Hepatocyte (in vitro differentiated cells): ENCODE measurements at regions not wholly inside any gene's neighbourhood (a gene's known extent, or its start where the extent isn't known, plus 50 kb on each side); places are given as distances from the start of the nearest gene placed in this dataset.

Experiments used
- DNase-seq: peaks from one replicate; pipeline ENCODE4 v3.0.0-alpha.2; 2016; ENCODE audit warnings: low spot score
- H2AFZ ChIP-seq: fragments of 200-600 bp; sonication (generic); 2 replicates; pipeline ENCODE4 v1.6.0; 2016; ENCODE audit warnings: antibody characterized with exemption, mild to moderate bottlenecking
- H3K27ac ChIP-seq: fragments of 200-600 bp; sonication (generic); 2 replicates; pipeline ENCODE4 v1.5.1; 2016; ENCODE audit warnings: mild to moderate bottlenecking
- H3K27me3 ChIP-seq: fragments of 200-600 bp; sonication (generic); 2 replicates; pipeline ENCODE4 v1.6.1; 2016
- H3K36me3 ChIP-seq: fragments of 200-600 bp; sonication (generic); replicated peaks from 2 replicates; pipeline ENCODE4 v1.5.1; 2016; ENCODE audit warnings: low read depth; ENCODE audit not compliant: insufficient read depth
- H3K4me1 ChIP-seq: fragments of 200-600 bp; sonication (generic); 2 replicates; pipeline ENCODE4 v1.5.1; 2016; ENCODE audit warnings: mild to moderate bottlenecking, moderate library complexity; ENCODE audit not compliant: insufficient read depth
- H3K4me2 ChIP-seq: fragments of 200-600 bp; sonication (generic); 2 replicates; pipeline ENCODE4 v1.6.0; 2016
- H3K4me3 ChIP-seq: fragments of 200-600 bp; sonication (generic); 2 replicates; pipeline ENCODE4 v1.5.1; 2016; ENCODE audit warnings: mild to moderate bottlenecking
- H3K79me2 ChIP-seq: fragments of 200-600 bp; sonication (generic); 2 replicates; pipeline ENCODE4 v1.6.0; 2017; ENCODE audit warnings: mild to moderate bottlenecking
- H3K9me2 ChIP-seq: fragments of 200-600 bp; sonication (generic); replicated peaks from 2 replicates; pipeline ENCODE4 v1.6.0; 2017; ENCODE audit warnings: mild to moderate bottlenecking; ENCODE audit not compliant: insufficient read depth
- H3K9me3 ChIP-seq: fragments of 200-600 bp; sonication (generic); 2 replicates; pipeline ENCODE4 v1.5.1; 2016; ENCODE audit warnings: low read depth, mild to moderate bottlenecking
- H4K20me1 ChIP-seq: fragments of 200-600 bp; sonication (generic); 2 replicates; pipeline ENCODE4 v1.6.0; 2016; ENCODE audit warnings: mild to moderate bottlenecking; ENCODE audit not compliant: insufficient read depth, poor library complexity, severe bottlenecking
- EZH2 ChIP-seq: fragments of 200-600 bp; sonication (generic); IDR thresholded peaks from 2 replicates; pipeline ENCODE4 v1.6.1; 2016; ENCODE audit warnings: antibody characterized with exemption, mild to moderate bottlenecking, borderline replicate concordance
- EZH2phosphoT487 ChIP-seq: fragments of 200-600 bp; sonication (generic); IDR thresholded peaks from one replicate; pipeline ENCODE4 v1.6.1; 2018; ENCODE audit warnings: antibody characterized with exemption, mild to moderate bottlenecking, low read depth, moderate library complexity; ENCODE audit not compliant: unreplicated experiment, severe bottlenecking
- whole genome bisulfite sequencing: methylation state at CpG from one replicate; pipeline ENCODE4 v1.1.6; 2016; ENCODE audit warnings: low lambda C conversion rate; ENCODE audit errors: missing lambda C conversion rate; 5-methylcytosine and 5-hydroxymethylcytosine counted together
- TF ChIP-seq, protein P1 (sequence below): fragments of 200-600 bp; sonication (generic); IDR thresholded peaks from 2 replicates; pipeline ENCODE4 v1.5.1; 2016; ENCODE audit warnings: antibody characterized with exemption, mild to moderate bottlenecking; ENCODE audit not compliant: poor library complexity

DNA sequence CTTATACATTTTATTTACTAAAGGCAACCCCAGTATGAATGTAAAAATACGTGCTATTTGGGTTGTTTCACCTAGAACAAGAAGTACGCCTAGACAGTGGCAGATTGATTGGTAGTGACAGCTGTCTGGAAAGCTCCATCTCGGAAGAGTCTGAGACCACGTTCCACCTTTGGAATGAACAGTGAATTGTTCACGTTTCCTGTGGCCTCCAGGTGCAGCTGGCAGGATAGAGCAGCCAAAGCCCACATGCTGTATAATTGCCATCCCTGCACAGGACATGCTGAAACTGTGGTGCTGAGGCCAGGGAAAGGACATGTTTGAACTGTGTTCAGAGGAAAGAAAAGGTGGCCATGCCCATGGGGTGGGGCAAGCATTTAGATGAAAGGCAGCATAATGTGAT is 218.7 kb upstream of the MTNR1B start:
- DNase-seq: no peak
- Histone ChIP-seq H3K27me3 (no peaks in the 10 kb centered on the region), H3K4me1 (no peaks in the 10 kb centered on the region), H3K4me3 (no peak overlapping the region), H2AFZ (no peak overlapping the region), H3K79me2 (no peaks in the 10 kb centered on the region), H4K20me1 (no peaks in the 10 kb centered on the region), H3K36me3 (no peaks in the 10 kb centered on the region), H3K4me2 (no peak overlapping the region), H3K9me3 (no peaks in the 10 kb centered on the region), H3K9me2 (no peaks in the 10 kb centered on the region), H3K27ac (no peak overlapping the region)
- 89% methylated on average over 5 of the region's 5 CpGs for WGBS
- no peak for TF ChIP-seq EZH2
- TF ChIP-seq, protein P1, sequence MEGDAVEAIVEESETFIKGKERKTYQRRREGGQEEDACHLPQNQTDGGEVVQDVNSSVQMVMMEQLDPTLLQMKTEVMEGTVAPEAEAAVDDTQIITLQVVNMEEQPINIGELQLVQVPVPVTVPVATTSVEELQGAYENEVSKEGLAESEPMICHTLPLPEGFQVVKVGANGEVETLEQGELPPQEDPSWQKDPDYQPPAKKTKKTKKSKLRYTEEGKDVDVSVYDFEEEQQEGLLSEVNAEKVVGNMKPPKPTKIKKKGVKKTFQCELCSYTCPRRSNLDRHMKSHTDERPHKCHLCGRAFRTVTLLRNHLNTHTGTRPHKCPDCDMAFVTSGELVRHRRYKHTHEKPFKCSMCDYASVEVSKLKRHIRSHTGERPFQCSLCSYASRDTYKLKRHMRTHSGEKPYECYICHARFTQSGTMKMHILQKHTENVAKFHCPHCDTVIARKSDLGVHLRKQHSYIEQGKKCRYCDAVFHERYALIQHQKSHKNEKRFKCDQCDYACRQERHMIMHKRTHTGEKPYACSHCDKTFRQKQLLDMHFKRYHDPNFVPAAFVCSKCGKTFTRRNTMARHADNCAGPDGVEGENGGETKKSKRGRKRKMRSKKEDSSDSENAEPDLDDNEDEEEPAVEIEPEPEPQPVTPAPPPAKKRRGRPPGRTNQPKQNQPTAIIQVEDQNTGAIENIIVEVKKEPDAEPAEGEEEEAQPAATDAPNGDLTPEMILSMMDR: no peak
- no peak for TF ChIP-seq EZH2phosphoT487

GRCh38 chr11:92751594-92751993 is 217.9 kb upstream of the MTNR1B start:
- TF ChIP-seq EZH2: no peak
- TF ChIP-seq, protein P1: no peak
- TF ChIP-seq EZH2phosphoT487: no peak
- no peak for DNase-seq
- Histone ChIP-seq H3K36me3 (no peaks in the 10 kb centered on the region), H3K4me3 (no peak overlapping the region), H3K4me1 (no peaks in the 10 kb centered on the region), H4K20me1 (no peaks in the 10 kb centered on the region), H3K9me3 (no peaks in the 10 kb centered on the region), H3K79me2 (no peaks in the 10 kb centered on the region), H3K9me2 (no peaks in the 10 kb centered on the region), H3K4me2 (no peak overlapping the region), H3K27ac (no peak overlapping the region), H2AFZ (no peak overlapping the region), H3K27me3 (no peaks in the 10 kb centered on the region)
- WGBS: 71% methylated on average over 11 of the region's 11 CpGs

DNA sequence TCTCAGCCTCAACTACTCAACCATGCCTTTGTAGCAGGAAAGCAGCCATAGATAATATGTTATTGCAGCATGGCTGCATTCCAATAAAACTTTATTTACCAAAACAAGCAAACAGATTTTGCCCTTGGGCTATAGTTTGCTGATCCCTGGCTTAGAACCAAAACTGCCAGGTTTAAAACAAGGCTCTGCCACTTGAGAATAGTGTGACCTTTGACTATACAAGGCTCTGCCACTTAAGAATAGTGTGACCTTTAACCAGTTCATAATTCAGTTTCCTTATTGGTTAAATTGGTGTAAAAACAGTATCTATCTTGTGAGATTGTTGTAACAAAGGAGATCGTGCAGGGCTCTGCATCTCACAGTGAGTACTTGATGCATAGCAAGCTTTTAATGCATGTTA is 217.3 kb upstream of the MTNR1B start:
- 83% methylated on average over 1 of the region's 1 CpG for WGBS
- Histone ChIP-seq H3K79me2 (no peaks in the 10 kb centered on the region), H3K4me2 (no peak overlapping the region), H3K27me3 (no peaks in the 10 kb centered on the region), H3K36me3 (no peaks in the 10 kb centered on the region), H3K9me3 (no peaks in the 10 kb centered on the region), H3K27ac (no peak overlapping the region), H3K4me1 (no peaks in the 10 kb centered on the region), H3K9me2 (no peaks in the 10 kb centered on the region), H4K20me1 (no peaks in the 10 kb centered on the region), H2AFZ (no peak overlapping the region), H3K4me3 (no peak overlapping the region)
- TF ChIP-seq EZH2: no peak
- TF ChIP-seq, protein P1: no peak
- TF ChIP-seq EZH2phosphoT487: no peak
- no peak for DNase-seq

DNA sequence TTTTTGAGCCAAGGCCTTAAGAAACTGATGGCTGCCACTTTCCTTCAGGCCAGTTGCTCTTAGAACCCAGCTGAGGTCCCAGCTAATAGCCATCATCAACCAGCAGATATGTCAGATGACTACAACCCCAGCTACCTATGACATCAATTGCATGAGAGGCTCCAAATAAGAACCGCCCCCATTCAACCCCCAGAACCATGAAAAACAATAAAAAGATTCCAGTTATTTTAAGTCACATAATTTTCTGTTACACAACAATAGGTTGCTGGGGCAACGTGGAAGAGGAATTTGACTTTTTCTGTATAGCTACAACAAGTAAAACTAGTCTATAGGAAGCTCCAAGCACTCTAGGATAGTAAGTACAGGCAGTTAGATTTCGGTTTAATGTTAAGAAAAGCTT is 216.3 kb upstream of the MTNR1B start:
- Histone ChIP-seq H3K4me2 (no peak overlapping the region), H3K4me1 (no peaks in the 10 kb centered on the region), H3K4me3 (no peak overlapping the region), H3K27me3 (no peaks in the 10 kb centered on the region), H3K27ac (no peak overlapping the region), H3K79me2 (no peaks in the 10 kb centered on the region), H3K9me3 (no peaks in the 10 kb centered on the region), H3K36me3 (no peaks in the 10 kb centered on the region), H3K9me2 (no peaks in the 10 kb centered on the region), H4K20me1 (no peaks in the 10 kb centered on the region), H2AFZ (no peak overlapping the region)
- WGBS: 90% methylated on average over 3 of the region's 3 CpGs
- TF ChIP-seq, protein P1: no peak
- TF ChIP-seq EZH2phosphoT487 (no peak), EZH2 (no peak)
- DNase-seq: no peak
